ENCODE measurements at regions not wholly inside any gene's neighbourhood (a gene's known extent, or its start where the extent isn't known, plus 50 kb on each side); places are given as distances from the start of the nearest gene placed in this dataset.

DNA sequence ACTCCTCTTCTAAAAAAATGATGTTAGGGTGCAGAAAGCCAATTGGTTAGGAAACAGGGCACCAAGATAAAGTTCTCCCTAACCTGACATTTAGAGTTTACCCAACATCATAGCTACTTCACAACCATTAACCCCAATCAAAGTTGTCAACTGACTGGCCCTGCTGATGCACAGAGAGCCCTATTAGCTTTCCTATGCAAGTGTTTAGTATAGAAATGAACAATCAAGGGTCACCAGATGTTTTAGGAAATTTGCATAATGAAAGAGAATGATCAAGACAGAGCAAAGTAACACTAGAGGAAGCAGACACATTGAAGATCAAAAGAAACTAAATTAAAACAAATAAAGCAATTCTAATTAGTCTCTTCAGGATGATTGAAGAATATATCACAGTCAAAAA lies 64.2 kb upstream of the DCC start:
- TF ChIP-seq ZNF565 (CRISPR knock-in tag; conservative IDR thresholded peaks at IDR 0.05; ENCODE audit: low read depth) (no peak), TCF4 (CRISPR knock-in tag; IDR thresholded peaks at IDR 0.05; ENCODE audit: borderline replicate concordance) (no peak)

Data from SK-N-SH treated with all-trans-retinoic acid at 6 μM for 48 hours (cell line).